ENCODE measurements at regions not wholly inside any gene's neighbourhood (a gene's known extent, or its start where the extent isn't known, plus 50 kb on each side); places are given as distances from the start of the nearest gene placed in this dataset.
A peak's percentile ranks its signal among the peaks of the same experiment; 100 is the strongest.

GRCh38 chr3:132248490-132248889 lies 68.7 kb upstream of the ACP3 start:
- Mint-ChIP-seq H3K36me3 (ENCODE audit: insufficient read depth, unreplicated experiment) (no peaks in the 10 kb centered on the region), H3K9me3 (ENCODE audit: unreplicated experiment) (no peaks in the 10 kb centered on the region), H3K4me3 (ENCODE audit: unreplicated experiment) (no peak overlapping the region), H3K4me1 (ENCODE audit: low read depth, unreplicated experiment) (no peaks in the 10 kb centered on the region), H3K27me3 (ENCODE audit: insufficient read depth, unreplicated experiment) (peaks cover 12% of the 10 kb centered on the region), H3K27ac (ENCODE audit: unreplicated experiment) (no peak overlapping the region)
- no peaks in the 10 kb centered on the region for H3K36me3 ChIP-seq (ENCODE audit: control insufficient read depth, insufficient read depth, low read length)
- no peaks in the 10 kb centered on the region for H3K27me3 ChIP-seq (replicated peaks; ENCODE audit: control insufficient read depth, insufficient read depth, low read length)
- CTCF ChIA-PET: no interaction called here
- DNase-seq: no peak
- H3K4me1 ChIP-seq: no peaks in the 10 kb centered on the region
- H3K9me3 ChIP-seq: no peaks in the 10 kb centered on the region
- POLR2A ChIA-PET: no interaction called here
- intact Hi-C loops (cut with micrococcal nuclease; ENCODE audit: unreplicated experiment): no loop called here
- no peak for TF ChIP-seq CTCF (IDR thresholded peaks at IDR 0.05; ENCODE audit: insufficient read depth in 1 of 2, low read depth in 1 of 2, low read length in 1 of 2, severe bottlenecking in 1 of 2, unreplicated experiment in 1 of 2)
- no TSS peak for BruUV-seq (replicated peaks)
- H3K4me3 ChIP-seq (ENCODE audit: low read depth, low read length): no peak overlapping the region

GRCh38 chr3:132253262-132253878 lies 63.8 kb upstream of the ACP3 start:
- DNase-seq: peak in 1 of 2 experiments; percentile 48
- no TSS peak for BruUV-seq (replicated peaks)
- peak; percentile 56 to 84 for TF ChIP-seq CTCF (IDR thresholded peaks at IDR 0.05; ENCODE audit: insufficient read depth in 1 of 2, low read depth in 1 of 2, low read length in 1 of 2, severe bottlenecking in 1 of 2, unreplicated experiment in 1 of 2)
- Mint-ChIP-seq H3K4me1 (ENCODE audit: low read depth, unreplicated experiment) (no peaks in the 10 kb centered on the region), H3K27me3 (ENCODE audit: insufficient read depth, unreplicated experiment) (peaks cover 3% of the 10 kb centered on the region), H3K9me3 (ENCODE audit: unreplicated experiment) (no peaks in the 10 kb centered on the region), H3K27ac (ENCODE audit: unreplicated experiment) (no peak overlapping the region), H3K4me3 (ENCODE audit: unreplicated experiment) (no peak overlapping the region), H3K36me3 (ENCODE audit: insufficient read depth, unreplicated experiment) (no peaks in the 10 kb centered on the region)
- Histone ChIP-seq H3K4me3 (ENCODE audit: low read depth, low read length) (no peak overlapping the region), H3K27me3 (replicated peaks; ENCODE audit: control insufficient read depth, insufficient read depth, low read length) (no peaks in the 10 kb centered on the region), H3K9me3 (no peaks in the 10 kb centered on the region), H3K36me3 (ENCODE audit: control insufficient read depth, insufficient read depth, low read length) (no peaks in the 10 kb centered on the region), H3K4me1 (no peaks in the 10 kb centered on the region)
- ChIA-PET CTCF (interaction anchor here (0.7 kb wide), 1 partner anchor 219 kb away, joined by 3 read pairs; the partner anchor contains the start of gene CPNE4), POLR2A (no interaction called here)
- intact Hi-C loops (cut with micrococcal nuclease; ENCODE audit: unreplicated experiment): loop anchor here (1.0 to 2.0 kb wide), 3 partner anchors 29 to 146 kb away; no protein-coding TSS in a partner anchor

- ChIA-PET CTCF (interaction anchor here (1.6 kb wide), 1 partner anchor 89 kb away, joined by 13 read pairs; no protein-coding TSS in a partner anchor), POLR2A (no interaction called here)
- H3K27ac Mint-ChIP-seq (ENCODE audit: unreplicated experiment): no peak overlapping the region
- no peaks in the 10 kb centered on the region for H3K9me3 Mint-ChIP-seq (ENCODE audit: unreplicated experiment)
- no peak for DNase-seq
- Histone ChIP-seq H3K36me3 (ENCODE audit: control insufficient read depth, insufficient read depth, low read length) (no peaks in the 10 kb centered on the region), H3K4me3 (ENCODE audit: low read depth, low read length) (no peak overlapping the region), H3K9me3 (no peaks in the 10 kb centered on the region), H3K27me3 (replicated peaks; ENCODE audit: control insufficient read depth, insufficient read depth, low read length) (no peaks in the 10 kb centered on the region), H3K4me1 (no peaks in the 10 kb centered on the region)
- no peak overlapping the region for H3K4me3 Mint-ChIP-seq (ENCODE audit: unreplicated experiment)
- peaks cover 3% of the 10 kb centered on the region for H3K27me3 Mint-ChIP-seq (ENCODE audit: insufficient read depth, unreplicated experiment)
- no peaks in the 10 kb centered on the region for H3K36me3 Mint-ChIP-seq (ENCODE audit: insufficient read depth, unreplicated experiment)
- intact Hi-C loops (cut with micrococcal nuclease; ENCODE audit: unreplicated experiment): no loop called here
- no TSS peak for BruUV-seq (replicated peaks)
- H3K4me1 Mint-ChIP-seq (ENCODE audit: low read depth, unreplicated experiment): no peaks in the 10 kb centered on the region
- no peak for TF ChIP-seq CTCF (IDR thresholded peaks at IDR 0.05; ENCODE audit: insufficient read depth in 1 of 2, low read depth in 1 of 2, low read length in 1 of 2, severe bottlenecking in 1 of 2, unreplicated experiment in 1 of 2)
Observed at GRCh38 chr3:132254076-132254755, 63.0 kb upstream of the ACP3 start.
